RCC 7860 (cell line): ENCODE measurements at regions not wholly inside any gene's neighbourhood (a gene's known extent, or its start where the extent isn't known, plus 50 kb on each side); places are given as distances from the start of the nearest gene placed in this dataset.

Experiments
- DNase-seq: peaks from one replicate; pipeline ENCODE4 v3.0.0-alpha.2; 2015; ENCODE audit warnings: low spot score
- FAIRE-seq: peaks from 2 replicates; lab custom pipeline; 2012; peaks lifted over from hg19 to GRCh38; lab: Jason Lieb, UNC

GRCh38 chr2:147483911-147484310 is 360.9 kb upstream of the ACVR2A start:
- DNase-seq (no peak), FAIRE-seq (no peak)

- no peak for FAIRE-seq
- no peak for DNase-seq
Observed at GRCh38 chr2:147482916-147483669, 361.7 kb upstream of the ACVR2A start.

- FAIRE-seq (no peak), DNase-seq (no peak)
Observed at GRCh38 chr2:147482111-147482895, 362.5 kb upstream of the ACVR2A start.

- no peak for DNase-seq
- FAIRE-seq: no peak
Observed at GRCh38 chr2:147479358-147479757, 365.5 kb upstream of the ACVR2A start.

GRCh38 chr2:147473075-147473474 is 371.8 kb upstream of the ACVR2A start:
- no peak for FAIRE-seq
- DNase-seq: no peak

GRCh38 chr2:147471126-147471525 is 373.7 kb upstream of the ACVR2A start:
- DNase-seq: no peak
- FAIRE-seq: no peak

- FAIRE-seq: no peak
- no peak for DNase-seq
Observed at GRCh38 chr2:147469471-147469870, 375.4 kb upstream of the ACVR2A start.

- no peak for FAIRE-seq
- no peak for DNase-seq
Observed at GRCh38 chr2:147468963-147469362, 375.9 kb upstream of the ACVR2A start.

- DNase-seq (no peak), FAIRE-seq (no peak)
Observed at GRCh38 chr2:147468349-147468748, 376.5 kb upstream of the ACVR2A start.

GRCh38 chr2:147467441-147467840 is 377.4 kb upstream of the ACVR2A start:
- FAIRE-seq (no peak), DNase-seq (no peak)

GRCh38 chr2:147464737-147465357 is 380.0 kb upstream of the ACVR2A start:
- FAIRE-seq (no peak), DNase-seq (no peak)

GRCh38 chr2:147463881-147464520 is 380.8 kb upstream of the ACVR2A start:
- FAIRE-seq (no peak), DNase-seq (peak; percentile 28)

- DNase-seq (no peak), FAIRE-seq (no peak)
Observed at GRCh38 chr2:147460155-147460554, 384.7 kb upstream of the ACVR2A start.

GRCh38 chr2:147456779-147457178 is 388.1 kb upstream of the ACVR2A start:
- DNase-seq (no peak), FAIRE-seq (no peak)

GRCh38 chr2:147451902-147452515 is 392.8 kb upstream of the ACVR2A start:
- no peak for FAIRE-seq
- no peak for DNase-seq

GRCh38 chr2:147450661-147451510 is 393.9 kb upstream of the ACVR2A start:
- DNase-seq (no peak), FAIRE-seq (no peak)

GRCh38 chr2:147449323-147449991 is 395.4 kb upstream of the ACVR2A start:
- DNase-seq (no peak), FAIRE-seq (no peak)

- DNase-seq: no peak
- no peak for FAIRE-seq
Observed at GRCh38 chr2:147442816-147443215, 402.0 kb upstream of the ACVR2A start.

GRCh38 chr2:147441182-147441581 is 403.6 kb upstream of the ACVR2A start:
- FAIRE-seq (no peak), DNase-seq (no peak)
